ENCODE measurements at regions not wholly inside any gene's neighbourhood (a gene's known extent, or its start where the extent isn't known, plus 50 kb on each side); places are given as distances from the start of the nearest gene placed in this dataset.
"Not testable (repeated sequence)": the region's sequence is repeated elsewhere in the genome, so short reads cannot be mapped to it uniquely, and the experiment has no call there.

DNA sequence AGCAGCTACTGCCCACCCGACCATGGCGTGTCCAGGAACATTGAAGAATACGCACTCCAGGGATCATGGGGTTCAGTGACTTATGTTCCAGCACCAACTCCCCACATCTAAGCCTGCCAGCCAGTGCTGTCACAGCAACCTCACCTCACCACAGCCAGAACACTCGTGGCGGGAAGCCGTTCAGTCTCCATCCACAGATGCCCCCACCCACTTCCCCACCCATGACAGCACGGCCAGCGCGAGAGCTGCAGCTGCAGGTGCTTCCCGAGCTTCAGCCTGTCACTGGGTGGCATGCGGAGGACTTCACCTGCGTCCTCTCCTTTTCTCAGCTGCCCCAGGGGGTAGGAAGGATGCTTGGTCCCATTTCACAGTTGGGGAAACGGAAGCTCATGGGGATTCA lies 50.3 kb downstream of the RBFOX3 start:
- H3K36me3 Mint-ChIP-seq (ENCODE audit: low read depth): no peaks in the 10 kb centered on the region

DNA sequence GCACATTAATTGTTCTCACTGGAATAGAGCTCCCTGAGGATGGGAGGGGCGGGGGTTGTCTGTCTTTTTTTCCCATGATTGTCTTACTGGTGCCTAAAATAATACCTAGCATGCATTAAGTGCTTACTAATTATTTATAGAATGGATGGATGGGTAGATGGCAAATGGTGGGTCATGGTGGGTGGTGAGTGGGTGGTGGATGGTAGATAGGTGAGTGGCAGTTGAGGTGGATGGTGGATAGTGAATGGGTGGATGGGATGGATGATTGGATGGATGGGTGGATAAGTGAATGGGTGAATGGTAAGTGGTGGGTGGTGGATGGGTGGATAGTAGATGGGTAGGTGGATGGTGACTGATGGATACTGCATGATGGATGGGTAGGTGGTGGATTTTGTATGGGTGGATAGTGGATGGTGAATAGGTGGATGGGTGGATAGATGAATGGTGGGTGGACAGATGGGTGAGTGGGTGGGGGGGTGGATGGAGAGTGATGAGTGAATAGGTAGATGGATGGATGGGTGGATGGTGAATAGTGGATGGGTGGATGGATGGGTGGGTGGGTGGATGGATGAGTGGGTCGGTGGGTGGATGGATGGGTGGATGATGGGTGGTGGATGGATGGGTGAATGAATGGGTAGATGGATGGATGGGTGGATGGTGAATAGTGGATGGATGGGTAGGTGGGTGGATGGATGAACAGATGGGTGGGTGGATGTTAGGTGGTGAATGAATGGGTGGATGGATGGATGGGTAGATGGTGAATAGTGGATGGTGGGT lies 51.6 kb downstream of the RBFOX3 start:
- no peaks in the 10 kb centered on the region for H3K36me3 Mint-ChIP-seq (ENCODE audit: low read depth)
- peaks cover 13% of the 10 kb centered on the region for H3K27me3 Mint-ChIP-seq (ENCODE audit: low read depth)
- no peak overlapping the region for H3K4me3 Mint-ChIP-seq
- H3K27ac Mint-ChIP-seq: no peak overlapping the region
- H3K9me3 Mint-ChIP-seq: peaks cover 6% of the 10 kb centered on the region
- H3K4me1 Mint-ChIP-seq (ENCODE audit: low read depth): no peaks in the 10 kb centered on the region

More for the DNA sequence above, 50.3 kb downstream of the RBFOX3 start:
- Mint-ChIP-seq H3K4me1 (ENCODE audit: low read depth) (no peaks in the 10 kb centered on the region), H3K9me3 (peaks cover 4% of the 10 kb centered on the region), H3K27ac (no peak overlapping the region), H3K4me3 (no peak overlapping the region), H3K27me3 (ENCODE audit: low read depth) (peaks cover 14% of the 10 kb centered on the region)

DNA sequence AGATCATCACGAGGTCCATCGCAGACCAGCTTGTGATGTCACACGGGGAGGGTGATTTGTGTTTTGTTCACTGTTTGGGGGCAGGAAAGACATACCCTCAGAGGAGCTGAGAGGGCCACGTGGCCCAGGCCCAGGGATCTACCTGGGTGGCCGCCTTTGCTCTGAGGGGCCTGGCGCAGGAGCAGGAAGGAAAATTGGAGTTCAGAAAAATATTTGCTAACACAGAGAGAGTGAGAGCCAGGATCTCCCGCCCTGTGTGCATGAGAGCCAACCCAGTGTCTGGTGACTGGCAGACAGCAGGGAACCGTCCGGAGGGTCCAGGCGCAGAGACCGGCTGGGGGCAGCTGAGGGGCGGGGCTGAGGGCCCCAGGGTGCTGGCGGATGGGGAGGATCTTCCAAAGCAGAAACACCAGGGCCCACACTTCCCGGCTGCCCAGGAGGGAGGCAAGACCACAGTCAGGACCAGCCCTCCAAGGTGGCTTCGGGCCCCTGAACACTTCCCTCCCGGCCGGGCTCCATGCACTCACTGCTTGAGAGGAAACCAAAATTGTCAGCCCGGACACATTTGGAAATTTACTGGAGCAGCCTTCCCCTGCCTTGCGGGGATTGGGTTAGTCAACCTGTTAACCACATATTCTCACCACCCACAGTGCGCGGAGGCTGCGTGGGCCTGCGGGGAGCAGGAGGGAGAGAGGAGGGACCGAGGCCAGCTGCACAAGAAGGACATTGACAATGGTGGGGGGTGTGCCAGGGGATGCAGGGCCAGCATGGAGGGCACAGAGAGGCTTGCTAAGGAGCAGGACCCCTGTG lies 52.6 kb downstream of the RBFOX3 start:
- Mint-ChIP-seq H3K27ac (no peak overlapping the region), H3K36me3 (ENCODE audit: low read depth) (no peaks in the 10 kb centered on the region), H3K4me1 (ENCODE audit: low read depth) (no peaks in the 10 kb centered on the region), H3K9me3 (peaks cover 6% of the 10 kb centered on the region), H3K4me3 (no peak overlapping the region), H3K27me3 (ENCODE audit: low read depth) (peaks cover 3% of the 10 kb centered on the region)

DNA sequence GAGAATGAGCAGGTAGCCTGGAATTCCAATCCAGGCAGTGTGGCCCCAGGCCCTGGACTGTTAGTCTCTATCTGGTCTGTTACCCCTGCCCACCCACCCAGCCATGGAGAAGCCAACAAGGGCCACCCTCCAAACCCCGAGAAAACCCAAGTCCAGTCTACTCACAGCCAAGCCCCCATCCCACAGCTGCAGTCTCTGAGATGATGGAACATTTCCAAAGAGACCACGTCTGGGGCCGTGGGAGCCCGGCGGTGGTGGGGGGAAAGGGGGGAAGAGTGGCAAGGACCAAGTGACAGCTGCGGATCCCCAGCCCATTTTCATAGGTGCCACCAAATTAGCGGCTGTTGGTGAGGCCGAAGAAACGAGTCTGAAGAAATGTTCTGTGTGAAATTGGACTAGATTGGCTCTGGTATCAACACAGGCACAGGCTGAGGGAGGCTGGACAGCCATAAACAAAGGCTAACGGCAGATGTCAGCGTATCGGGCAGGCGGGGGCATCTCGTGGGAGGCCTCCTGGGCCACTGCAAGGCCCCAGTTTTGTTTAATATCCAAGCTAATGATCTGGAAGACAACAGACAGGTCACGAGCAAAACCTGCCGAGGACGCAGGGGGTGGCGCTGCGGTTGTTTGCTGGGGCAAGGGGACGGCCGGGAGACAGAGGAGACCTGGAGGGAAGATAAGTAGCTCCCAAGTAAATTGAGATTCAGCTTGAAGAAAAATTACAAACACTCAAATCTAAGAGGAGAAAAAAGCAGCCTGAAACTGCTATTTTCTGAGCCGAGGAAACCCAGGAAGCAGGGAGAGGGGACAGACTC lies 53.4 kb downstream of the RBFOX3 start:
- H3K27ac Mint-ChIP-seq: no peak overlapping the region
- no peaks in the 10 kb centered on the region for H3K36me3 Mint-ChIP-seq (ENCODE audit: low read depth)
- peaks cover 3% of the 10 kb centered on the region for H3K27me3 Mint-ChIP-seq (ENCODE audit: low read depth)
- no peaks in the 10 kb centered on the region for H3K4me1 Mint-ChIP-seq (ENCODE audit: low read depth)
- no peak overlapping the region for H3K4me3 Mint-ChIP-seq
- peaks cover 6% of the 10 kb centered on the region for H3K9me3 Mint-ChIP-seq

DNA sequence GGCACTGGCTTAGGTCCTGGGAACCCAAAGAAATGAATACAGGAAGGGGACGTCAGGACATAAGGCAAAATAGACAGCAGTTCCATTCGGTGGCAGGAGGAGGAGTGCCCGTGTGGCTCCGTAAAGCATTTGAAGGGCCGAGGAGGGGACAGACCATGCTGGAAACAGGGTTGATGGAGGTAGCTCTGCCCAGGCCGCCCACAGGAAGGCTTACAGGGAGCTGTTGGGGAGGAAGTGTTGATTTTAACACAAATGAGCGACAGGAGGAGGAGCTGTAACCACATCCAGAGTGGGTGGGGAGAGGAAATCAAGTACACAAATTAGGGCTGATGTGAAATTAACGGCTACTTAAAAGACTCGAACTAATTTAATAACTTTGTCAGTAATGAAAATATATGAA lies 54.6 kb downstream of the RBFOX3 start:
- Mint-ChIP-seq H3K36me3 (ENCODE audit: low read depth) (no peaks in the 10 kb centered on the region), H3K27ac (no peak overlapping the region), H3K27me3 (ENCODE audit: low read depth) (peaks cover 3% of the 10 kb centered on the region), H3K4me3 (no peak overlapping the region), H3K4me1 (ENCODE audit: low read depth) (no peaks in the 10 kb centered on the region), H3K9me3 (peaks cover 6% of the 10 kb centered on the region)

DNA sequence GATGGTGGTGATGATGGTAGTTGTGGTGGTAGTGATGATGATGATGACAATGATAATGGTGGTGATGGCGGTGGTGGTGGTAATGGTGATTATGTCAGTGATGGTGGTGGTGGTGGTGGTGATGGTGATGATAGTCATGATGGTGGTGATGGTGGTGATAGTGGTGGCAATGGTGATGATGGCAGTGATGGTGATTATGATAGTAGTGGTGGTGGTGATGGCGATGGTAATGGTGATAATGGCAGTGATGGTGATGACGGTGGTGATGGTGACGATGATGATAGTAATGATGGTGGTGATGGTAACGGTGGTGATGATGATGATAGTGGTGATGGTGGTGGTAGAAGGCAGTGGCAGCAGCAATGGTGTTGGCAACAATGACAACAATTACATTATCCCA lies 55.3 kb downstream of the RBFOX3 start:
- Mint-ChIP-seq H3K27ac (no peak overlapping the region), H3K36me3 (ENCODE audit: low read depth) (no peaks in the 10 kb centered on the region), H3K9me3 (peaks cover 6% of the 10 kb centered on the region), H3K27me3 (ENCODE audit: low read depth) (peaks cover 3% of the 10 kb centered on the region), H3K4me1 (ENCODE audit: low read depth) (no peaks in the 10 kb centered on the region), H3K4me3 (no peak overlapping the region)

DNA sequence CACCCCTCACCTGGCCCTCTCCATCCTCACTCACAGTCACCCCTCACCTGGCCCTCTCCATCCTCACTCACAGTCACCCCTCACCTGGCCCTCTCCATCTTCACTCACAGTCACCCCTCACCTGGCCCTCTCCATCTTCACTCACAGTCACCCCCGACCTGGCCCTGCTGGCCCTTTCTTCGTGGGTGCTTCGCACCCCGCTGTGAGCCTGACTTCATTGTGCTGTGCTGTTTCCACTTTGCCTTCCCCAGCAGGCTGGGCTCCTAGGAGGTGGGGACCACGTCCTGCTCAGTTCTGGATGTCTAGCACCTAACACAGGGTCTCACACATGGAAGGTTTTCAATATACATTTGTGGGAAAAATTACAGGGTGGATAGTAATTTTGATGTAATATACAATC lies 56.5 kb downstream of the RBFOX3 start:
- not testable (repeated sequence) for H3K36me3 Mint-ChIP-seq (ENCODE audit: low read depth); H3K9me3 Mint-ChIP-seq; H3K4me3 Mint-ChIP-seq; H3K27ac Mint-ChIP-seq; H3K4me1 Mint-ChIP-seq (ENCODE audit: low read depth); H3K27me3 Mint-ChIP-seq (ENCODE audit: low read depth)

DNA sequence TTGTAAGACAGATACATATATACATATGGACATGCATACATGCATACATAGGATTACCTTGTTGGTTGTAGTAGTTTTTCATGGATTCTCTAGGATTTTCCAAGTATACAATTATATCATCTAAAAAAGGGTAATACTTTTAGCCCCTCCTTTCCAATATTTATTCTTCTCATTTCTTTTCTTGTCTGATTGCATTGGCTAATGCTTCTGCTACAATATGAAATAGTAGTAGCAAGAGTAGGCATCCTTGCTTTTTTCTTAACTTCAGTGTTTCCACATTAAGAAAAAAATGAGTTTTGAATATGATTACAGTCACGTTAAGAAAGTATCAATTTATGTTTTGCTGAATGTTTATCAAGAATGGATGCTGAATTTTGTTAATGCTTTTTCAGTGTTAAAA lies 58.0 kb downstream of the RBFOX3 start:
- H3K4me3 Mint-ChIP-seq: no peak overlapping the region

DNA sequence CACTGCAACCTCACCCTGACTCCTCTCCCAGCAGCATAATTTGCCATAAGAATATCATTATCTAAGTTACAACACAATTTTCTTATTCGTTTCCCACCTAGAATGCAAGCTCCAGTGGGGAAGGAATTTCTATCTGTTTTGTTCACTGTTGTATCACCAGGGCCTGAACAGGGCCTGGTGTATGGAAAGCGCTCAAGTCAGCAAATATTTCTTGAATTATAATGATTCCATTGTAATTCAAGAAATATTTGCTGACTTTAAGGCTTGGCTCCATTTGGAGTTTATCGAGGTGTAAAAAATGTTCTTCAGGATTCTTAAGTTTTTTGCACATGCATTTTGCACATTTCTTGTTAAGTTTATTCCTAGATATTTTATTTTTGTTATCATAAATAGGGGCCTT lies 58.4 kb downstream of the RBFOX3 start:
- peaks cover 6% of the 10 kb centered on the region for H3K9me3 Mint-ChIP-seq
- H3K27me3 Mint-ChIP-seq (ENCODE audit: low read depth): peaks cover 3% of the 10 kb centered on the region
- no peaks in the 10 kb centered on the region for H3K36me3 Mint-ChIP-seq (ENCODE audit: low read depth)
- no peak overlapping the region for H3K4me3 Mint-ChIP-seq
- no peak overlapping the region for H3K27ac Mint-ChIP-seq
- no peaks in the 10 kb centered on the region for H3K4me1 Mint-ChIP-seq (ENCODE audit: low read depth)

More for the DNA sequence above, 58.0 kb downstream of the RBFOX3 start:
- Mint-ChIP-seq H3K27me3 (ENCODE audit: low read depth) (peaks cover 3% of the 10 kb centered on the region), H3K4me1 (ENCODE audit: low read depth) (no peaks in the 10 kb centered on the region), H3K9me3 (peaks cover 6% of the 10 kb centered on the region), H3K36me3 (ENCODE audit: low read depth) (no peaks in the 10 kb centered on the region), H3K27ac (no peak overlapping the region)

DNA sequence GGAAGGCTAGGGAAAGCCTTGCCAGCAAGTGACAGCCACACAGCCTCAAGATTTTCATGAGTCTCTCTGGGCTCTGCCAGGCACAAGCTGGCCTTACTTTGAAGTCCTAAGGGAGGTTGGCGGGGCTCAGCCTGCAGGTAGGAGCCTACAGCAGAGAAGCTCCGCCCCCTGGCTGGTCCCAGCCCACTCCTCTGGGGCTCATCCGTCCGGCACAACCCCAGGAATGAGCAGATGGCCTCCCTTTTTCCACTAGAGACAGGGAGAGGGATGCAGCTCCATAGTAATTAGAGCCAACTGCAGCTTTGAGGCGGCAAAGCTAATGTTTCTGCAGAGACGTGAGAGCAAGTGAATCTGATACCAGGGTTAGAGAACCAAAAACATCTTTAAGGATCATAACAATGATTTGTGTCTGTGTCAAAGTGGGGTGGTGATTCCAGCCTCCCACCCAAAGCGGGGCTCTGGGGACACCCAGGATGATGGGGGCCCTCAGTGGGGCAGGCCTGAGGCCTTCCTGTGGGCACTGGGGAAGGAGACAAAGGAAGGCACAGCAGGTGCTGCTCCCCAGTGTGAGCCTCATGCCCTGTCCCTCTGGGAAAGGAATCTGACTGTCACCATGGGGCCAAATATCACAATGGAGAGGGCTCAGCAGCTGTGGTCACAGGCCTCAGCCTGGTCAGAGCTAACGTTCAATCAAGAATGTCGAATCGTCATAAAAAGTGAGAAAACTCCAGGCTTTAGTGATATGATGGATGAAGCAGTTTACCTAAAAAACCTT lies 61.5 kb downstream of the RBFOX3 start:
- Mint-ChIP-seq H3K9me3 (no peaks in the 10 kb centered on the region), H3K27me3 (ENCODE audit: low read depth) (no peaks in the 10 kb centered on the region), H3K4me3 (no peak overlapping the region), H3K36me3 (ENCODE audit: low read depth) (no peaks in the 10 kb centered on the region), H3K4me1 (ENCODE audit: low read depth) (no peaks in the 10 kb centered on the region), H3K27ac (no peak overlapping the region)

DNA sequence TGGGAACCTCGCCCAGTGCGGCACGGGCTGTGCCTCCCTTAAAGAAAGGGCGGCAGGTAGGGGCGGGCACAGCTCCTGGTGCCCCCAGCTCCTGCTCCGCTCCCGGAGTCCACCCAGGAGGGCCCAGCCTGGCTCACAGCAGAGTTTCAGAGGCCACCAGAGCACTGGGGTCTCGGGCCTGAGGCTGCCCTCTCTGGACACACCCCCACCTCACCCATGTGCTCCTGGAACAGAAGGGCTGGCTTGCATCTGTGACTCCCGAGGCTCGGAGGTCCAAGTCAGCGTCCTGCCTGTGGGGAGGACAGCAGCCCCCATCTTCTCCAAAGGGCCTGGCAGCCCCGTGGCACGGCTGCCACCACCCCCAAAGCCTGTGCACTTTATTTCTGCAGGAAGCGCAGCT lies 62.7 kb downstream of the RBFOX3 start:
- Mint-ChIP-seq H3K4me1 (ENCODE audit: low read depth) (no peaks in the 10 kb centered on the region), H3K27ac (no peak overlapping the region), H3K27me3 (ENCODE audit: low read depth) (no peaks in the 10 kb centered on the region), H3K36me3 (ENCODE audit: low read depth) (no peaks in the 10 kb centered on the region), H3K9me3 (no peaks in the 10 kb centered on the region), H3K4me3 (no peak overlapping the region)

DNA sequence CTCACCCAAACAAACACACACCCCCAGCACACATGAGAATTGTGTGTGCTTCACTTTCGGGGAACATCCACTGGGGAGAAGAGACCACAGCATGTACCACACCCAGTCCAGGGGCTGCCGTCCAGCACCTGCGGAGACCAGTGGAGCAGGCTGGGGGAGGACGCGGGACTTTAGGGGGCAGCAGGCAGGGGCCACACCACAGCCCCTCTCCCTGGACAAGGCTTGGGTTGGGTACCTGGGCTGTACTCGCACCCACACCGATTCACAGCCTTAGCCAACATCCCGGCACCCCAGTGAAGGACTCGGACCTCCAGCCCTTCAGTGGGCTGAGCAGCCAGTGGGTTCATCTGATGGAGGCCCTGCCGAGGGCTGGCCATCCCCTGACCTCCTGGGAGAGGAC lies 63.3 kb downstream of the RBFOX3 start:
- Mint-ChIP-seq H3K9me3 (no peaks in the 10 kb centered on the region), H3K27ac (no peak overlapping the region), H3K36me3 (ENCODE audit: low read depth) (no peaks in the 10 kb centered on the region), H3K4me1 (ENCODE audit: low read depth) (no peaks in the 10 kb centered on the region), H3K27me3 (ENCODE audit: low read depth) (no peaks in the 10 kb centered on the region), H3K4me3 (no peak overlapping the region)

DNA sequence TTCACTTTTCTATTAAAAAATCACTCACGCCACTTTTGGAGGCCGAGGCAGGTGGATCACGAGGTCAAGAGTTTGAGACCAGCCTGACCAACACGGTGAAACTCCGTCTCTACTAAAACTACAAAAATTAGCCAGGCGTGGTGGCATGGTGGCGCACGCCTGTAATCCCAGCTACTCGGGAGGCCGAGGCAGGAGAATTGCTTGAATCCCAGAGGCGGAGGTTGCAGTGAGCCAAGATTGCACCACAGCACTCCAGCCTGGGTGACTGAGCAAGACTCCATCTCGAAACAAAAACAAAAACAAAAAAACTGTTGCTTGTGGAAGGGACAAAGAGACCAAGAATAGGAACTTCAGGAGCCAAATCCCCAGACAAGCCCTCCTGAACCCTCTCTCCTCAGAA lies 63.7 kb downstream of the RBFOX3 start:
- not testable (repeated sequence) for H3K4me3 Mint-ChIP-seq; H3K36me3 Mint-ChIP-seq (ENCODE audit: low read depth); H3K4me1 Mint-ChIP-seq (ENCODE audit: low read depth); H3K27ac Mint-ChIP-seq; H3K9me3 Mint-ChIP-seq; H3K27me3 Mint-ChIP-seq (ENCODE audit: low read depth)

DNA sequence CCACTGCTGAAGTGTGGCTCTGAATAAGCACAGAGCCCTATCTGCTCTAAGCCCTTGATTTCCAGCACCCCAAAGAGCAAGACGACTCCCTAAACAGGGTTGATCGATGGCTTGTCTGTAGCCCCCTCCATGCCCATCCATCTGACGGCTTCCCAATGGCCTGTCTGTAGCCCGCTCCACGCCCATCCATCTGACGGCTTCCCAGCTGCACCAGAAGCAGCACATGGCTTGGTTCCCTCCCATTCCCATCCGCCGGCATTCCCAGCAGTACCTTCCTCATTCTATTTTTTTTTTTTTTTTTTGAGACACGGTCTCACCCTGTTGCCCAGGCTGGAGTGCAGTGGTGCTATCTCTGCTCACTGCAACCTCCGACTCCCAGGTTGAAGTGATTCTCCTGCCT lies 64.5 kb downstream of the RBFOX3 start:
- Mint-ChIP-seq H3K4me3 (no peak overlapping the region), H3K9me3 (no peaks in the 10 kb centered on the region), H3K27ac (no peak overlapping the region), H3K27me3 (ENCODE audit: low read depth) (no peaks in the 10 kb centered on the region), H3K36me3 (ENCODE audit: low read depth) (no peaks in the 10 kb centered on the region), H3K4me1 (ENCODE audit: low read depth) (no peaks in the 10 kb centered on the region)

Measured in T-helper 1 cell treated with Interleukin-12 subunit alpha and Interleukin-12 subunit beta and Interleukin-4 antibody, amounts not matched to agents 30 μg/mL and 1 μg/mL, for 36 hours (primary cell).